ENCODE measurements at regions not wholly inside any gene's neighbourhood (a gene's known extent, or its start where the extent isn't known, plus 50 kb on each side); places are given as distances from the start of the nearest gene placed in this dataset.

GRCh38 chr2:176388861-176389260 is 119.6 kb downstream of the MTX2 start:
- Histone ChIP-seq H3K27me3 (no peaks in the 10 kb centered on the region), H3K9me3 (replicated peaks in 1 of 11) (no peaks in the 10 kb centered on the region), H3K4me1 (0 out of 20 replicates have a peak, but pooled peaks cover 0 to 3% (median 0%) of the 10 kb centered on the region in 10 experiments), H3K4me2 (no peak overlapping the region), H3K4me3 (no peak overlapping the region), H4K20me1 (no peaks in the 10 kb centered on the region), H3K27ac (no peak overlapping the region), H3K36me3 (no peaks in the 10 kb centered on the region), H3K9ac (no peak overlapping the region)
- TF ChIP-seq Cebpa-rat (IDR thresholded peaks at IDR 0.05), result no peak

- no peak for TF ChIP-seq Cebpa-rat (IDR thresholded peaks at IDR 0.05)
- H3K4me2 ChIP-seq, result no peak overlapping the region
- no peak overlapping the region for H3K4me3 ChIP-seq
- no peaks in the 10 kb centered on the region for H3K27me3 ChIP-seq
- H3K27ac ChIP-seq, result no peak overlapping the region
- H3K36me3 ChIP-seq, result no peaks in the 10 kb centered on the region
- no peak overlapping the region for H3K9ac ChIP-seq
- H3K9me3 ChIP-seq (replicated peaks in 1 of 11), result no peaks in the 10 kb centered on the region
- 0 out of 20 replicates have a peak, but pooled peaks cover 0 to 3% (median 0%) of the 10 kb centered on the region in 10 experiments for H3K4me1 ChIP-seq
- no peaks in the 10 kb centered on the region for H4K20me1 ChIP-seq
Measured at GRCh38 chr2:176390276-176391147, 121.3 kb downstream of the MTX2 start.

DNA sequence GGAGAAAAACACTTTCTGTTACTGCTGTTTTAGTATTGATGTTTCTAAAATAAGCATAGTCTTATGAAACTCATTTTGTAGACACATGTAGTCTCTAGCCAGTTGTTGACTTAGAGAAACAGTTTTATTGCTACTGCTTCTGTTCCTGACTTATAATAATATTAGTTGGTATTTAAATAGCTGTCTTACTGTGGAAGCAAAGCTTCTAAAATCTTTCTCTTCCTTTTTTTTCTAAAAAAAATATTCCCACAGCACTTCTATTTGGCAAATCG is 121.8 kb downstream of the MTX2 start:
- no peak overlapping the region for H3K9ac ChIP-seq
- 0 out of 20 replicates have a peak, but pooled peaks cover 0 to 3% (median 0%) of the 10 kb centered on the region in 10 experiments for H3K4me1 ChIP-seq
- H4K20me1 ChIP-seq, result no peaks in the 10 kb centered on the region
- H3K27me3 ChIP-seq, result no peaks in the 10 kb centered on the region
- no peaks in the 10 kb centered on the region for H3K36me3 ChIP-seq
- no peak for TF ChIP-seq Cebpa-rat (IDR thresholded peaks at IDR 0.05)
- no peaks in the 10 kb centered on the region for H3K9me3 ChIP-seq (replicated peaks in 1 of 11)
- H3K4me3 ChIP-seq, result no peak overlapping the region
- no peak overlapping the region for H3K27ac ChIP-seq
- H3K4me2 ChIP-seq, result no peak overlapping the region

- Histone ChIP-seq H3K4me2 (no peak overlapping the region), H3K36me3 (no peaks in the 10 kb centered on the region), H3K9me3 (replicated peaks in 1 of 11) (no peaks in the 10 kb centered on the region), H3K27me3 (no peaks in the 10 kb centered on the region), H3K27ac (no peak overlapping the region), H4K20me1 (no peaks in the 10 kb centered on the region), H3K4me3 (no peak overlapping the region), H3K4me1 (0 out of 20 replicates have a peak, but pooled peaks cover 0 to 3% (median 0%) of the 10 kb centered on the region in 10 experiments), H3K9ac (no peak overlapping the region)
- TF ChIP-seq Cebpa-rat (IDR thresholded peaks at IDR 0.05), result no peak
Measured at GRCh38 chr2:176392249-176392648, 123.0 kb downstream of the MTX2 start.

GRCh38 chr2:176392744-176393414 is 123.6 kb downstream of the MTX2 start:
- Histone ChIP-seq H3K4me1 (0 out of 20 replicates have a peak, but pooled peaks cover 0 to 3% (median 0%) of the 10 kb centered on the region in 10 experiments), H3K27ac (no peak overlapping the region), H3K27me3 (no peaks in the 10 kb centered on the region), H3K4me3 (no peak overlapping the region), H4K20me1 (no peaks in the 10 kb centered on the region), H3K36me3 (no peaks in the 10 kb centered on the region), H3K9me3 (replicated peaks in 1 of 11) (no peaks in the 10 kb centered on the region), H3K4me2 (no peak overlapping the region), H3K9ac (no peak overlapping the region)
- no peak for TF ChIP-seq Cebpa-rat (IDR thresholded peaks at IDR 0.05)

DNA sequence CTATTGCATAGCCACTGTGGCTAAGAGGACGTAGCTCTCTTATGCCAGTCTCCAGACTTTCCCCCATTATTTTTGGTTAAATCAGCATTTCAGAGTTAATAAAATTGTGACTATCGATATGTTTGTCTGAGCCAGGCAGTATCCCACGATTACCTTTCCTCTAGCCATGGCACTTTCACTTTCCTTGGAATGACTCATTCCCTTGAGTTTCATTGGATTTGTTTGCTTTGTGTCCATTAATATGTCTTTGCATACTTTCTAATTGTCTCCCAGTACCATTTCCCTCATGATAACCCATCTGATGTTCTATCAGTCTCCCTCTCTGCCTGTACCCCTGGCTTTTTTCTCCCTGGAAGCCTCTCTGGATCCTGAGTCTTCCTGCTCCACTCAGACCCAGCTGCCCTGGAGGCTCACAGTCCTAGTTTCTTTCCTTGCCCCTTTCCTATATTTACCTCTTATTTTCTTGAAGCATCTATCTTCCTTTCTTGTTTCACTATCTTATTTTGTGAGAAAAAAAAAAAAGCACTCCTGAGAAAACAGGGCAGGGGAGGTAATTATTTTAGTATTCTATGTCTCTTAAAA is 126.1 kb downstream of the MTX2 start:
- Histone ChIP-seq H3K4me3 (no peak overlapping the region), H3K27me3 (no peaks in the 10 kb centered on the region), H3K27ac (no peak overlapping the region), H3K36me3 (no peaks in the 10 kb centered on the region), H3K4me2 (no peak overlapping the region), H3K9ac (no peak overlapping the region), H4K20me1 (no peaks in the 10 kb centered on the region), H3K9me3 (replicated peaks in 1 of 11) (no peaks in the 10 kb centered on the region), H3K4me1 (0 out of 20 replicates have a peak, but pooled peaks cover 0 to 3% (median 0%) of the 10 kb centered on the region in 10 experiments)
- TF ChIP-seq Cebpa-rat (IDR thresholded peaks at IDR 0.05), result no peak

DNA sequence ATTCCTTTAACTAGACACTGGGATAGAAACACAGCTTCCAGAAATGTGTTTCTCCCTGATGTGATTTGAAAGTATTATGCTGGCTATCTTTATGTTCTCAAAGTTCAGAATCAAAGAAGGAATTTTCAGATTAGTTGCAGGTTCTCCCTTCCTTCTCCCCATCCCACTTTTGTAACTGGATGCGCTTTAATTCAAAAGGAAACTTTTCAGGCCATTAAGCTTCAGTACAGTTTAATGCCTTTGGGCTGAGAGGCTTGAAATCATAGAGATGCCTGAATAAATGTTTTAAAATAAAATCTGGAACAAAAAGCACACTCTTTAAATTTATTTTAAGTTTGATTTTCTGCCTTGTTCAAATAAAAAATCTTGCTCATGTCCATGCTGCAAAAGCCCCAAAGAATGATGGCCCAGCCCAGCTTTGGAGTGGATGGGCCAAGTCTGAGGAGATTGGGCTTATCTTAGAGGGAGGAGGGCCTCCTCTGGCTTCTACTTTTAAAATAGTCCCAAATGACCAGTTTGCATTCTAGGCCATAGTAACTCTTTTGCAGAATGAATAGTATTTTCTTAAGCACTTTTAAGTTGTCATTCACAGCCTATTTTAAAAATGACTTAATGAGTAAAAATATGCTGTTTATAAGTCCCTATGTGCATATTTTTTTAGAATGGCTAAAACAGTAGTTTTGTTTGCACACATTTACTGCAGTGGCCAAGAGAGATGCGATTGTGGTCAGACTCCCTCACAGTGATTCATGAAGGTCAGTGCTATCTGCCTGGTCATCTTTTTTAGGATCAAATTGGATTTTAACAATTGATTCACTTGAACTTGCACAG is 129.2 kb downstream of the MTX2 start:
- TF ChIP-seq Cebpa-rat (IDR thresholded peaks at IDR 0.05), result no peak
- Histone ChIP-seq H3K4me1 (no peaks in the 10 kb centered on the region), H4K20me1 (no peaks in the 10 kb centered on the region), H3K9me3 (replicated peaks in 1 of 11) (no peaks in the 10 kb centered on the region), H3K4me2 (no peak overlapping the region), H3K27me3 (no peaks in the 10 kb centered on the region), H3K9ac (no peak overlapping the region), H3K36me3 (no peaks in the 10 kb centered on the region), H3K4me3 (no peak overlapping the region), H3K27ac (no peak overlapping the region)

DNA sequence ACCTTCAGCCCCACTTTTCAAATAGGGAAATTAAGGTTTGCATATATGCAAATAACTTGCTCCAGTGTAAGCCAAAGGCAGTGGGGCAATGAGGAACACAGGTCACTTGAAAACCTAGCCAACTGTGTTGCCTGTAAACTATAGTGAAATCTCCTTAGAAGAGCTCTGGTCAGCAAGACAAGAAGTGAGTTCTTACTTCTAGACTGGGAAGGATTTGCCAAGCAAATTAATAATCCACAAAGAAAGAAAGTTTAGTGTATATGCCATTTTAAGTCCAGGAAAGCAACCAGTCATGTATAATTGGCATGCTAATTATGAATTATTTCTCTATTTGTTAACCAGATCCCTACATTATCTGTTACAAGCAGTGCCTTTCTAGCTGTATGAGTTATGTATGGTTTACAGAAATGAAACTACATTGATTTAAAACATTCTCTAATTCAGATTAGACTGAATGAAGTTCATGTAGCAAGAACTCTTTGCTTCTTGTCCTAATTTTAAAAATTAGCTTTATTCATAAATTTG is 129.9 kb downstream of the MTX2 start:
- H3K9ac ChIP-seq, result no peak overlapping the region
- H4K20me1 ChIP-seq, result no peaks in the 10 kb centered on the region
- no peaks in the 10 kb centered on the region for H3K36me3 ChIP-seq
- TF ChIP-seq Cebpa-rat (IDR thresholded peaks at IDR 0.05), result no peak
- no peak overlapping the region for H3K4me3 ChIP-seq
- H3K4me1 ChIP-seq, result no peaks in the 10 kb centered on the region
- H3K9me3 ChIP-seq (replicated peaks in 1 of 11), result no peaks in the 10 kb centered on the region
- no peak overlapping the region for H3K4me2 ChIP-seq
- no peak overlapping the region for H3K27ac ChIP-seq
- H3K27me3 ChIP-seq, result no peaks in the 10 kb centered on the region

DNA sequence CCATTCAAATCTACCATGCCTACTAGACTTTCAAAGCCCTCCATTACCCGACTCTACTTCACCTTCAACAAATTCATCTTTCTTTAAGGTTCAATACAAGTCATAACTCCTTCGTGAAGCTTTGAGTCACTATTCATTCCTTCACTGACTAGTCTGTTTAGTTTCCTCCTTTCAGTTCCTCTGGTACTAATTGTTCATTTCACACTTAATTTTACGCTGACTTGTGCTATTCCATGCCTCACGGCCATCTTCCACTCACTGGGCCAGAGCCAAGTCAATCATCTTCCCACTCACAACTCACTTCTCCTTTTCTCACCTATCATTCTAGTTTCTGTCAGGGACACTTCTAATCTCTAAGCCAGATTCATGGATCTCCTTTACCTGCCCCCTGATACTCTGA is 136.2 kb downstream of the MTX2 start:
- TF ChIP-seq Cebpa-rat (IDR thresholded peaks at IDR 0.05), result no peak
- Histone ChIP-seq H3K27ac (no peak overlapping the region), H3K9me3 (replicated peaks in 1 of 11) (no peaks in the 10 kb centered on the region), H3K4me3 (no peak overlapping the region), H3K27me3 (no peaks in the 10 kb centered on the region), H4K20me1 (no peaks in the 10 kb centered on the region), H3K4me2 (no peak overlapping the region), H3K36me3 (no peaks in the 10 kb centered on the region), H3K9ac (no peak overlapping the region), H3K4me1 (no peaks in the 10 kb centered on the region)
